ENCODE measurements at regions not wholly inside any gene's neighbourhood (a gene's known extent, or its start where the extent isn't known, plus 50 kb on each side); places are given as distances from the start of the nearest gene placed in this dataset.

DNA sequence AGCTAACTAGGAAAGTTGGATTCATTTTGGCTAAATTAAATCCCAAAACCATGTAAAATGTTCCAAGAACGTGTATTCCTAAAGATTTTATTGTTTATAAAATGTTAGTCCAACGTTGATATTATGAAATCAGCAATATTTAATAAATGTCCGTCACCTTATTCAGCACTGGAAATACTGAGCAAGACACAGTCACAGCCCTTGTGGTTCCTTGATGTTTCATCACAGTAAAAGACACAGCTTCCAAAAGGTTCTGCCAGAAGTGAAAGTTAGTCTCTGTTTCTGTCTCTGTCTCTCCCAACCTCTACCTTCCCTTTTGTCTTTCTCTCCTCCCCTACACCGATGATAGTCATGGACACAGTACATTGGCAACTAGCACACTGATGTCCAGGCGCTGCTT is 82.2 kb upstream of the BOC start:
- CTCF ChIA-PET (ENCODE audit: unreplicated experiment) = interaction anchor here (0.8 kb wide), 1 partner anchor 8 kb away, joined by 3 read pairs; no protein-coding TSS in a partner anchor

DNA sequence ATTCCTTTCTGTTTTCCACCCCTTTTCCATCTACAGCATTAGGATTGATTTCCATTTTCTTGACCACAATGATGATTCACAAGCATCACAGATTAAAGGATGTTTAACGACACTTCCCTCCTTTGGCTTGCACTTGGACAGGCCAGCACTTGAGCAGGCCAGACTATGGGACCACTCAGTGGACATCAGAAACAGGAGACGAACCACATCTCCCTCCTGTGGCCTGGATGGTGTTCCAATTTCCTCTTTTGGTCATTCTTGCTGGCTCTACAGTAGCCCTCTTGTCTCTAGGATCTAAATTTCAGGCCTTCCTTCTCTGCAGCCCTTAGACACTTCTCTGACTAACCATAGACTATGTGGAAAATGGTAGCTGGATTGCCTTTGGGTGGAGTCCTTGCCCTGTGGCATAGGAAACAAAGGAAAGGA is 78.8 kb upstream of the BOC start:
- Histone ChIP-seq H3K79me2 (ENCODE audit: insufficient read depth, low read depth, low read length) (no peaks in the 10 kb centered on the region), H3K4me3 (ENCODE audit: low read depth, low read length, poor library complexity, severe bottlenecking) (no peak overlapping the region), H4K20me1 (ENCODE audit: insufficient read depth, low read length) (no peaks in the 10 kb centered on the region), H3K36me3 (ENCODE audit: insufficient read depth, low read length) (no peaks in the 10 kb centered on the region), H3K4me2 (ENCODE audit: low read length) (no peak overlapping the region), H3K4me1 (ENCODE audit: insufficient read depth, low read length, poor library complexity, severe bottlenecking) (no peaks in the 10 kb centered on the region), H3K9me3 (ENCODE audit: low read length) (no peaks in the 10 kb centered on the region), H2AFZ (ENCODE audit: low read length) (no peak overlapping the region), H3K9me2 (ENCODE audit: insufficient read depth, low read length) (no peaks in the 10 kb centered on the region), H3K27ac (ENCODE audit: low read depth, low read length, poor library complexity, severe bottlenecking) (no peak overlapping the region)
- CTCF ChIA-PET (ENCODE audit: unreplicated experiment) = no interaction called here
- no TSS peak for BruUV-seq (replicated peaks)
- TF ChIP-seq, protein P1, sequence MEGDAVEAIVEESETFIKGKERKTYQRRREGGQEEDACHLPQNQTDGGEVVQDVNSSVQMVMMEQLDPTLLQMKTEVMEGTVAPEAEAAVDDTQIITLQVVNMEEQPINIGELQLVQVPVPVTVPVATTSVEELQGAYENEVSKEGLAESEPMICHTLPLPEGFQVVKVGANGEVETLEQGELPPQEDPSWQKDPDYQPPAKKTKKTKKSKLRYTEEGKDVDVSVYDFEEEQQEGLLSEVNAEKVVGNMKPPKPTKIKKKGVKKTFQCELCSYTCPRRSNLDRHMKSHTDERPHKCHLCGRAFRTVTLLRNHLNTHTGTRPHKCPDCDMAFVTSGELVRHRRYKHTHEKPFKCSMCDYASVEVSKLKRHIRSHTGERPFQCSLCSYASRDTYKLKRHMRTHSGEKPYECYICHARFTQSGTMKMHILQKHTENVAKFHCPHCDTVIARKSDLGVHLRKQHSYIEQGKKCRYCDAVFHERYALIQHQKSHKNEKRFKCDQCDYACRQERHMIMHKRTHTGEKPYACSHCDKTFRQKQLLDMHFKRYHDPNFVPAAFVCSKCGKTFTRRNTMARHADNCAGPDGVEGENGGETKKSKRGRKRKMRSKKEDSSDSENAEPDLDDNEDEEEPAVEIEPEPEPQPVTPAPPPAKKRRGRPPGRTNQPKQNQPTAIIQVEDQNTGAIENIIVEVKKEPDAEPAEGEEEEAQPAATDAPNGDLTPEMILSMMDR (conservative IDR thresholded peaks at IDR 0.05; ENCODE audit: low read length) = no peak
- TF ChIP-seq EZH2phosphoT487 (IDR thresholded peaks at IDR 0.05; ENCODE audit: borderline replicate concordance, low read depth, low read length) = no peak
- POLR2A ChIA-PET = no interaction called here
- intact Hi-C loops (cut with micrococcal nuclease; ENCODE audit: unreplicated experiment) = no loop called here
- no peak for DNase-seq (ENCODE audit: low spot score)

More for the DNA sequence above, 82.2 kb upstream of the BOC start:
- DNase-seq (ENCODE audit: low spot score) = no peak
- Histone ChIP-seq H3K4me1 (ENCODE audit: insufficient read depth, low read length, poor library complexity, severe bottlenecking) (no peaks in the 10 kb centered on the region), H3K4me2 (ENCODE audit: low read length) (no peak overlapping the region), H3K79me2 (ENCODE audit: insufficient read depth, low read depth, low read length) (no peaks in the 10 kb centered on the region), H3K9me2 (ENCODE audit: insufficient read depth, low read length) (no peaks in the 10 kb centered on the region), H3K9me3 (ENCODE audit: low read length) (no peaks in the 10 kb centered on the region), H3K27ac (ENCODE audit: low read depth, low read length, poor library complexity, severe bottlenecking) (no peak overlapping the region), H4K20me1 (ENCODE audit: insufficient read depth, low read length) (no peaks in the 10 kb centered on the region), H3K36me3 (ENCODE audit: insufficient read depth, low read length) (no peaks in the 10 kb centered on the region), H2AFZ (ENCODE audit: low read length) (no peak overlapping the region), H3K4me3 (ENCODE audit: low read depth, low read length, poor library complexity, severe bottlenecking) (no peak overlapping the region)
- BruUV-seq (replicated peaks) = no TSS peak
- intact Hi-C loops (cut with micrococcal nuclease; ENCODE audit: unreplicated experiment) = no loop called here
- no peak for TF ChIP-seq EZH2phosphoT487 (IDR thresholded peaks at IDR 0.05; ENCODE audit: borderline replicate concordance, low read depth, low read length)
- TF ChIP-seq, protein P1 (conservative IDR thresholded peaks at IDR 0.05; ENCODE audit: low read length) = no peak
- POLR2A ChIA-PET = interaction anchor here (0.6 kb wide), 2 partner anchors 35 to 1178 kb away, joined by 3 read pairs; no protein-coding TSS in a partner anchor

DNA sequence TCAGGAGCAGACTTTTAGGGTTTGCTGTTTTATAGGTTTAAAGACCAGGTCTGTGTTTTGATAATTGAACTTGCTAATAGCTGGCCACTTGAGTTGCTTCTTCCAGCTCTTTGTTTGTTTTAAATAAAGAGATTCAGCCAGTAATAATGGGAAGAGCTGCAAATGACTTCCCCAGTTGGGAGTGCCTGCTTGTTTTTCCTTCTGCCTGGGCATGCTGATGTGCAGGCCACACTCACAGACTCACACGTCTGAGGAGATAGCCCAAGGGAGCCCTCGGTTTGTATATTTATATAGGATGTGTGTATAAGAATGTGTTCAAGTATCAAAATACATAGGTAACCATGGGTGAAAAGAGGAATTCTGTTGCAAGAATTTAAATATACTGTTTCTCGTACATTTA is 78.2 kb upstream of the BOC start:
- DNase-seq (ENCODE audit: low spot score) = no peak
- no peak overlapping the region for H3K27ac ChIP-seq (ENCODE audit: low read depth, low read length, poor library complexity, severe bottlenecking)
- ChIA-PET CTCF (ENCODE audit: unreplicated experiment) (no interaction called here), POLR2A (no interaction called here)
- no peaks in the 10 kb centered on the region for H3K36me3 ChIP-seq (ENCODE audit: insufficient read depth, low read length)
- no peaks in the 10 kb centered on the region for H3K9me3 ChIP-seq (ENCODE audit: low read length)
- TF ChIP-seq, protein P1 (conservative IDR thresholded peaks at IDR 0.05; ENCODE audit: low read length) = no peak
- no peaks in the 10 kb centered on the region for H4K20me1 ChIP-seq (ENCODE audit: insufficient read depth, low read length)
- no peaks in the 10 kb centered on the region for H3K79me2 ChIP-seq (ENCODE audit: insufficient read depth, low read depth, low read length)
- H3K4me1 ChIP-seq (ENCODE audit: insufficient read depth, low read length, poor library complexity, severe bottlenecking) = no peaks in the 10 kb centered on the region
- no peaks in the 10 kb centered on the region for H3K9me2 ChIP-seq (ENCODE audit: insufficient read depth, low read length)
- no peak overlapping the region for H2AFZ ChIP-seq (ENCODE audit: low read length)
- no TSS peak for BruUV-seq (replicated peaks)
- intact Hi-C loops (cut with micrococcal nuclease; ENCODE audit: unreplicated experiment) = no loop called here
- H3K4me3 ChIP-seq (ENCODE audit: low read depth, low read length, poor library complexity, severe bottlenecking) = no peak overlapping the region
- no peak overlapping the region for H3K4me2 ChIP-seq (ENCODE audit: low read length)
